Keratinocyte (primary cell): ENCODE measurements at regions not wholly inside any gene's neighbourhood (a gene's known extent, or its start where the extent isn't known, plus 50 kb on each side); places are given as distances from the start of the nearest gene placed in this dataset.

Experiments
- DNase-seq: peaks from one replicate; pipeline ENCODE4 v3.0.0-alpha.2; 2011; ENCODE audit warnings: low read depth, missing footprints, low spot score
- FAIRE-seq: peaks from 2 replicates; lab custom pipeline; 2011; peaks lifted over from hg19 to GRCh38; lab: Jason Lieb, UNC
- H2AFZ ChIP-seq: 2 replicates; pipeline ENCODE4 v1.6.0; 2012; ENCODE audit warnings: low read length, control low read depth, inconsistent platforms; ENCODE audit not compliant: control insufficient read depth
- H3K27ac ChIP-seq: 2 replicates; pipeline ENCODE4 v1.5.1; 2011; ENCODE audit warnings: low read length; ENCODE audit not compliant: control insufficient read depth, insufficient read depth
- H3K27me3 ChIP-seq: 3 replicates; pipeline ENCODE4 v1.6.0; 2011; ENCODE audit warnings: low read length; ENCODE audit not compliant: control insufficient read depth, insufficient read depth; ENCODE audit errors: extremely low read depth
- H3K36me3 ChIP-seq, 2 experiments: 2 replicates in 1 of 2; 3 replicates in 1 of 2; pipeline ENCODE4 v1.5.1; 2011; ENCODE audit warnings: low read length in 2 of 2, mild to moderate bottlenecking in 1 of 2; ENCODE audit not compliant: control insufficient read depth in 2 of 2, insufficient read depth in 2 of 2; ENCODE audit errors: extremely low read depth in 1 of 2
- H3K4me1 ChIP-seq: 3 replicates; pipeline ENCODE4 v1.5.1; 2011; ENCODE audit warnings: low read length; ENCODE audit not compliant: control insufficient read depth, insufficient read depth; ENCODE audit errors: extremely low read depth
- H3K4me2 ChIP-seq: 3 replicates; pipeline ENCODE4 v1.6.0; 2011; ENCODE audit warnings: low read depth, low read length; ENCODE audit not compliant: control insufficient read depth, insufficient read depth; ENCODE audit errors: extremely low read depth
- H3K4me3 ChIP-seq, 3 experiments: fragments of 200-600 bp in 1 of 3; sonication (generic) in 1 of 3; 2 replicates in 2 of 3; 3 replicates in 1 of 3; pipeline ENCODE4 v1.5.1; 2011 to 2016; ENCODE audit warnings: low read length in 3 of 3, mild to moderate bottlenecking in 3 of 3, control low read depth in 2 of 3, inconsistent platforms in 1 of 3, low read depth in 1 of 3, mixed read lengths in 1 of 3, mixed run types in 1 of 3, moderate library complexity in 1 of 3; ENCODE audit not compliant: control insufficient read depth in 2 of 3, insufficient read depth in 2 of 3; ENCODE audit errors: extremely low read depth in 1 of 3
- H3K79me2 ChIP-seq: 2 replicates; pipeline ENCODE4 v1.6.0; 2012; ENCODE audit warnings: low read length; ENCODE audit not compliant: control insufficient read depth, insufficient read depth
- H3K9ac ChIP-seq: 3 replicates; pipeline ENCODE4 v1.6.0; 2011; ENCODE audit warnings: low read length; ENCODE audit not compliant: control insufficient read depth, insufficient read depth; ENCODE audit errors: extremely low read depth
- H3K9me1 ChIP-seq: 3 replicates; pipeline ENCODE4 v1.6.0; 2011; ENCODE audit warnings: low read length; ENCODE audit not compliant: control insufficient read depth, insufficient read depth; ENCODE audit errors: extremely low read depth
- H3K9me3 ChIP-seq: 2 replicates; pipeline ENCODE4 v1.5.1; 2012; ENCODE audit warnings: low read depth, low read length; ENCODE audit not compliant: control insufficient read depth
- H4K20me1 ChIP-seq: 3 replicates; pipeline ENCODE4 v1.6.0; 2011; ENCODE audit warnings: low read length; ENCODE audit not compliant: control insufficient read depth, insufficient read depth; ENCODE audit errors: extremely low read depth
- CTCF ChIP-seq, 3 experiments: IDR thresholded peaks in 1 of 3; conservative IDR thresholded peaks in 1 of 3; optimal IDR thresholded peaks in 1 of 3; 2 replicates in 2 of 3; 3 replicates in 1 of 3; pipeline versions ENCODE3 to v1.5.1; 2011; ENCODE audit warnings: low read length in 3 of 3, mild to moderate bottlenecking in 3 of 3, moderate library complexity in 2 of 3, control low read depth in 1 of 3, inconsistent platforms in 1 of 3; ENCODE audit not compliant: insufficient read depth in 2 of 3; ENCODE audit errors: extremely low read depth in 1 of 3
- EZH2 ChIP-seq: IDR thresholded peaks from one replicate; pipeline ENCODE4 v1.6.1; 2012; ENCODE audit warnings: inconsistent platforms, mild to moderate bottlenecking, low read length, moderate library complexity
- dilution Hi-C: fragments of 300-500 bp; cut with MboI; formaldehyde crosslinking; loops from one replicate; pipeline ENCODE4 v1.7.0; 2020; ENCODE audit warnings: low sequenced_read_pairs; ENCODE audit not compliant: extremely low pct_ligation_motif_present

- DNase-seq = no peak
- Histone ChIP-seq H3K27ac (no peak overlapping the region), H3K4me3 (no peak overlapping the region), H3K9me1 (no peaks in the 10 kb centered on the region), H4K20me1 (no peaks in the 10 kb centered on the region), H3K9ac (no peak overlapping the region), H3K27me3 (no peaks in the 10 kb centered on the region), H3K4me2 (no peak overlapping the region), H3K9me3 (no peaks in the 10 kb centered on the region), H3K36me3 (no peaks in the 10 kb centered on the region), H2AFZ (no peak overlapping the region), H3K79me2 (no peaks in the 10 kb centered on the region), H3K4me1 (no peaks in the 10 kb centered on the region)
- FAIRE-seq = no peak
- dilution Hi-C loops = no loop called here
- TF ChIP-seq EZH2 (no peak), CTCF (optimal IDR thresholded peaks at IDR 0.05 in 1 of 3, IDR thresholded peaks at IDR 0.05 in 1 of 3, conservative IDR thresholded peaks at IDR 0.05 in 1 of 3; ENCODE audit: extremely low read depth in 1 of 3, insufficient read depth in 2 of 3, low read length in 3 of 3) (no peak)
Observed at GRCh38 chr14:28896337-28896736, 129.8 kb downstream of the FOXG1 start.

GRCh38 chr14:28901631-28902030 is 135.0 kb downstream of the FOXG1 start:
- FAIRE-seq (no peak), DNase-seq (no peak)
- TF ChIP-seq CTCF (optimal IDR thresholded peaks at IDR 0.05 in 1 of 3, IDR thresholded peaks at IDR 0.05 in 1 of 3, conservative IDR thresholded peaks at IDR 0.05 in 1 of 3; ENCODE audit: extremely low read depth in 1 of 3, insufficient read depth in 2 of 3, low read length in 3 of 3) = no peak
- no peak for TF ChIP-seq EZH2
- Histone ChIP-seq H3K27me3 (no peaks in the 10 kb centered on the region), H3K4me1 (no peaks in the 10 kb centered on the region), H2AFZ (no peak overlapping the region), H3K4me2 (no peak overlapping the region), H3K9me3 (no peaks in the 10 kb centered on the region), H3K79me2 (no peaks in the 10 kb centered on the region), H3K9me1 (no peaks in the 10 kb centered on the region), H3K27ac (no peak overlapping the region), H3K4me3 (no peak overlapping the region), H3K36me3 (no peaks in the 10 kb centered on the region), H4K20me1 (no peaks in the 10 kb centered on the region), H3K9ac (no peak overlapping the region)
- dilution Hi-C loops = no loop called here
